Spinal cord (tissue), 9 donors: ENCODE measurements at regions not wholly inside any gene's neighbourhood (a gene's known extent, or its start where the extent isn't known, plus 50 kb on each side); places are given as distances from the start of the nearest gene placed in this dataset.
"Not testable (repeated sequence)": the region's sequence is repeated elsewhere in the genome, so short reads cannot be mapped to it uniquely, and the experiment has no call there.

Source experiments
- DNase-seq, 6 donors: peaks; one replicate each; pipeline versions ENCODE4 v3.0.0 to v3.0.0-alpha.2; 2013 to 2015; ENCODE audit warnings: low spot score in 6 of 6, low read depth in 4 of 6
- H3K27ac ChIP-seq: one replicate; pipeline ENCODE4 v1.5.1; 2013; ENCODE audit warnings: low read depth, low read length, control low read depth
- H3K27me3 ChIP-seq: one replicate; pipeline ENCODE4 v1.6.1; 2013; ENCODE audit warnings: low read length; ENCODE audit not compliant: control insufficient read depth, insufficient read depth
- H3K36me3 ChIP-seq: one replicate; pipeline ENCODE4 v1.6.1; 2013; ENCODE audit warnings: low read length; ENCODE audit not compliant: control insufficient read depth, insufficient read depth
- H3K4me1 ChIP-seq: one replicate; pipeline ENCODE4 v1.6.1; 2013; ENCODE audit warnings: low read length; ENCODE audit not compliant: control insufficient read depth, insufficient read depth
- H3K4me3 ChIP-seq: one replicate; pipeline ENCODE4 v1.5.1; 2013; ENCODE audit warnings: low read depth, low read length, control low read depth
- H3K9me3 ChIP-seq: one replicate; pipeline ENCODE4 v1.6.1; 2013; ENCODE audit warnings: low read length; ENCODE audit not compliant: control insufficient read depth, insufficient read depth
- WGBS: methylation state at CpG from one replicate; pipeline ENCODE4 v1.1.5; 2013; ENCODE audit warnings: missing lambda C conversion rate; ENCODE audit not compliant: insufficient coverage; 5-methylcytosine and 5-hydroxymethylcytosine counted together
- donor health status: healthy.

GRCh38 chr18:56285387-56286065 is 352.9 kb downstream of the TXNL1 start:
- Histone ChIP-seq H3K36me3 (no peaks in the 10 kb centered on the region), H3K4me3 (no peak overlapping the region), H3K27ac (no peak overlapping the region), H3K27me3 (no peaks in the 10 kb centered on the region), H3K4me1 (no peaks in the 10 kb centered on the region), H3K9me3 (no peaks in the 10 kb centered on the region)
- no peak for DNase-seq
- 100% methylated on average over 4 of the region's 9 CpGs for WGBS

DNA sequence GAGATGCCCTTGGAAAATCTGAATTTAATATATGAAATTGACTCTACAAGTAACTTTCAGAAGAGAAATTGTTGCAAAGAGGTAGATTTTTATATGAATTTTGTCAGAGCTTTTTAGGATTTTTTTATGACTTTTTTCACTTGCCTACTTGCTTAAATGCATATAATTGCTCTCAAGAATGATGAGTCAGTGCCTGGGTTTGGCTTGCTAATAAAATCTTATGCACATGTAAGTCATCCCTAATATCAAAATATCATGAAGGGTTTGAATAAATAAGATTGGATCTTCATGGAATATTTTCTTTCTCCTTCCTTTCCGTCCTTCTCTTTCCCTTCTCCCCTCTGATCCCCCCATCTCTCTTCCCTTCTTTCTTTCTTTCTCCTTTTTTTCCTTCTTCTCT is 354.1 kb downstream of the TXNL1 start:
- no peaks in the 10 kb centered on the region for H3K9me3 ChIP-seq
- no peak overlapping the region for H3K4me3 ChIP-seq
- H3K27ac ChIP-seq: no peak overlapping the region
- H3K36me3 ChIP-seq: no peaks in the 10 kb centered on the region
- WGBS: 100% methylated on average over 1 of the region's 1 CpG
- no peaks in the 10 kb centered on the region for H3K27me3 ChIP-seq
- DNase-seq: no peak
- H3K4me1 ChIP-seq: no peaks in the 10 kb centered on the region

DNA sequence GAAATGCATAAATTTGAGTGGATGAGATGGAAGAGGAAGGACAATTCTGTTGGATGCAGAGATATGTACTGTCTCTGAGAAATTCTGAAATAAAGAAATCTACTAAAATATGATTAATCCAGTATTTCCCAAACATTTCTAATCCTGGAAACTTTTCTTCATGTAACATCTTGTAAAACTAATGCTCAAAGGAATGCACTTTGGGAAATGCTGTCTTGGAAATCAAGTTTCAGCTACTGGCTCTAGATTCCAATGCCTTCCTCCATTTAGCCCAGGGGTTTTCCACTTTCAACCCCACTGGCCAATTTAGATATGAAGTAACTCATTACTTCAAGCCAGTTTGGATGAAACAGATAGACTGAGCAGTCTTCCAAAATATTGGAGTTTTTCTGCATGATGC is 355.1 kb downstream of the TXNL1 start:
- no peak for DNase-seq
- Histone ChIP-seq H3K4me3 (no peak overlapping the region), H3K9me3 (no peaks in the 10 kb centered on the region), H3K27me3 (no peaks in the 10 kb centered on the region), H3K36me3 (no peaks in the 10 kb centered on the region), H3K27ac (no peak overlapping the region), H3K4me1 (no peaks in the 10 kb centered on the region)

DNA sequence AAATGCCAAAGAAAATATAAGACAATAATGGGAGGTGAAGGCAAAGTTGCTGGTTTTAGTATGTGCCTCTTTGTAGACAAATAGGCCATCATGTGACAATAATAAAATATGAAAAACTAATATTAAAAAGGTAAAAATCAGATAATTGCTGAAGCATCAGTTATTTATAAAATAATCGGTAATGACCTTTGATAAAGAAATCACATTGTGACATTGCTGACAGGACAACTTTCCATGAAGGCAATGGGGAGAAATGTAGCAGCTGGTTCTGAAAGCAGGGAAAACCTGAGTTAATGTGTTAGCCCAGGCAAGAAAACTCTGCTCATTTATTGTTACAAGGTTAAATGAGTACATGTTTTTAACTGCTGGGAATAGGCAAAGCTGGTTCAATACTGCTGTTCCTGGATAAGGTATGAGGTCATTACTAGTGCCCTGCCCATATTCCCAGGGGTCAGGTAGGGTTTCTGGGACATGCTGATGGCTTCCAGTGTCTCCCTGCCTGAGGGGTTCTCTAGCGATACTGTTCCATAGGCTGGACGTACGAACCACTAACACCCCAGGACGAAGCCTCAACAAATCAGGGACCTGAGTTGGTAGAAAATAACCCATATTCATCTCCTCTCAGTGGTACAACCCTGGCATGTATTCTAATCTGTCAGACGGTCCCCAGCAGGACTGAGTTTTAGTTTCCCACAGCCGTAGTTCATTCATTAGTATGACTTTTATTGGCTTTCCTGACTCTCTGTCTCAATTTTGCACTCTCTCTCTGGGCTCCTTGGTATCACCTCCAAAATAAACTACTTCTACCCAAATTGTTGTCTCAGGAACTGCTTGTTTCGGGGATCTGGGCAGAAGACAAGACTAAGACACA is 355.9 kb downstream of the TXNL1 start:
- Histone ChIP-seq H3K36me3 (no peaks in the 10 kb centered on the region), H3K27ac (no peak overlapping the region), H3K27me3 (no peaks in the 10 kb centered on the region), H3K4me3 (no peak overlapping the region), H3K4me1 (no peaks in the 10 kb centered on the region), H3K9me3 (no peaks in the 10 kb centered on the region)
- DNase-seq: no peak
- 92% methylated on average over 3 of the region's 8 CpGs for WGBS

- H3K27me3 ChIP-seq, H3K9me3 ChIP-seq, H3K36me3 ChIP-seq, DNase-seq, H3K4me1 ChIP-seq, H3K27ac ChIP-seq, H3K4me3 ChIP-seq: not testable (repeated sequence)
- WGBS: no CpG with 5 or more reads among the region's 3 CpGs
Measured at GRCh38 chr18:56279816-56280215, 358.6 kb downstream of the TXNL1 start.

DNA sequence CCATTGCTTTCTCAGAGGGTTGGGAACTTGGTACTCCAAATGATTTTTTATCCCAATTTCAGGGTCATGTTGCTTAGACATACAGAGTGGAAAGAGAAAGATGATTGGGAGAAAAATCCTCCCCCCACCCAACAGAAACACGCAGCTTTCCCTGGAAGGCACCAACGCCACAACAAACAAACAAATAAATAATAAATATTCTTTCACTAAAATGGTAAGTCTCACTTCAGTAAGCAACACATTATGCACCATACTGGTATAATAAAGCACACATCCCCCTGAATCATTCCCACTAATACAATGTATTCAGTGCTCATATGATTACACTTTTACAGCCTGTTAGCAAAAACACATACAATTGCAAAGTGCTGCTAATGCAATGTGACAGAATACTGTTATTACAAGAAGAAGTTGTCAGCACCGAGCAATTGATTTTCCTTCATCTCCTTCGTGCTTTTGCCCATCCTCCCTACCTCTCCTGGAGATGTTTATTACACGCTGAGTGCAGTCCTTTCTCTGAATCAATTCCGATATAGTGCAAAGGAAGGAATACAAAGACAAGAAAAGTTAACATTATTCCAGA is 359.9 kb downstream of the TXNL1 start:
- WGBS: no CpG with 5 or more reads among the region's 6 CpGs
- no peaks in the 10 kb centered on the region for H3K27me3 ChIP-seq
- no peaks in the 10 kb centered on the region for H3K4me1 ChIP-seq
- no peak overlapping the region for H3K4me3 ChIP-seq
- H3K36me3 ChIP-seq: no peaks in the 10 kb centered on the region
- no peak overlapping the region for H3K27ac ChIP-seq
- peak in 1 of 6 donors; percentile 83 for DNase-seq
- H3K9me3 ChIP-seq: no peaks in the 10 kb centered on the region

DNA sequence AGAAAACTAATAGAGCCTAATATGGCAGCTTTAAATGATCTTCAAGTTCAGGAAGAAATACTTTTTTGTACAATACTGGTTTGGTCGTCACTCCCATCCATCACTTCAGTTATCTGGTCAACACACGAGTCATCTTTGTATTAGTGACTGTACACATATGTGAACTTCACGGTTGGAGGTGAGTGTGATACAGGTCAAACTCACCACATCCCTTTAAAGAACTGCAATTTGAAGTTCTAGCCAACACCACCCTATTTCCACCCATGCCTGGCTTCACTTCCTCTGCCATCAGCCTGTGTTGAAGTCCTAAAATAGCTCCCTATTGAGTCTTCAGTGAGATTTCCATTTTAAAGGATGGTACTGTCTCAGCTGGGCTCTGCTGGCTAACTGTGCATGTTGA is 361.9 kb downstream of the TXNL1 start:
- no peak for DNase-seq
- H3K9me3 ChIP-seq: no peaks in the 10 kb centered on the region
- H3K27me3 ChIP-seq: no peaks in the 10 kb centered on the region
- H3K27ac ChIP-seq: no peak overlapping the region
- H3K4me1 ChIP-seq: no peaks in the 10 kb centered on the region
- no CpG with 5 or more reads among the region's 3 CpGs for WGBS
- H3K4me3 ChIP-seq: no peak overlapping the region
- no peaks in the 10 kb centered on the region for H3K36me3 ChIP-seq

DNA sequence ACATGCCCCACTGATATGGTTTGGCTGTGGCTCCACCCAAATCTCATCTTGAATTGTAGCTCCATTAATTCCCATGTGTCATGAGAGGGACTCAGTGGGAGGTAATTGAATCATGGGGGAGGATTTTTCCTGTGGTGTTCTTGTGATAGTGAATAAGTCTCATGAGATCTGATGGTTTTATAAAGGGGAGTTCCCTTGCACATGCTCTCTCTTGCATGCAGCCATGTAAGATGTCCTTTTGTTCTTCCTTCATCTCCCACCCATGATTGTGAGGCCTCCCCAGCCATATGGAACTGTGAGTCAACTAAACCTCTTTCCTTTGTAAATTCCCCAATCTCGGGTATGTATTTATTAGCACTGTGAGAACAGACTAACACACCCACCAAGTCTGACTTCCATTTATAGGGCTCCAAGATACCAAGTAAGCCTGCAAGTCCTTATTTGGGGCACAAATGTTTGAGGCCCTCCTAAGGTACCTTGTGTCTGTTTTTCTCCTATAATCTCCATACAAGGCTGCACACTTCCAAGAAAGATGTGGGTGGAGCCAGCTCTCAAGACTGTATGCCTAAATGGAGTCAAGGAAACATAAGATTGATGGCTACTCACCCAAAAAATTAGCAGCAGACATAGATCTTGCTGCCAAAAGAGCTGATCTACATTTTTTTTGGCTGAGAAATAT is 364.7 kb downstream of the TXNL1 start:
- Histone ChIP-seq H3K4me3 (no peak overlapping the region), H3K36me3 (no peaks in the 10 kb centered on the region), H3K9me3 (no peaks in the 10 kb centered on the region), H3K27me3 (no peaks in the 10 kb centered on the region), H3K27ac (no peak overlapping the region), H3K4me1 (no peaks in the 10 kb centered on the region)
- no peak for DNase-seq
- 82% methylated on average over 1 of the region's 1 CpG for whole genome bisulfite sequencing

- DNase-seq: peak in 1 of 6 donors; percentile 71
- WGBS: no CpG with 5 or more reads among the region's 1 CpG
- no peak overlapping the region for H3K4me3 ChIP-seq
- H3K9me3 ChIP-seq: no peaks in the 10 kb centered on the region
- no peaks in the 10 kb centered on the region for H3K36me3 ChIP-seq
- no peaks in the 10 kb centered on the region for H3K27me3 ChIP-seq
- no peaks in the 10 kb centered on the region for H3K4me1 ChIP-seq
- no peak overlapping the region for H3K27ac ChIP-seq
Measured at GRCh38 chr18:56270671-56271250, 367.6 kb downstream of the TXNL1 start.
